GM19035 (cell line): ENCODE measurements at regions not wholly inside any gene's neighbourhood (a gene's known extent, or its start where the extent isn't known, plus 50 kb on each side); places are given as distances from the start of the nearest gene placed in this dataset.
A peak's percentile ranks its signal among the peaks of the same experiment; 100 is the strongest.

Experiments
- ATAC-seq: cut with Tn5 transposase; IDR thresholded peaks from one replicate; pipeline ENCODE4 v1.9.1; 2021; ENCODE audit not compliant: unreplicated experiment

GRCh38 chr2:161096336-161096735 is 63.9 kb upstream of the TANK start:
- no peak for ATAC-seq

- ATAC-seq: no peak
These were observed 63.1 kb upstream of the TANK start for GRCh38 chr2:161097157-161097556.

GRCh38 chr2:161100211-161100895 is 59.9 kb upstream of the TANK start:
- ATAC-seq: no peak

DNA sequence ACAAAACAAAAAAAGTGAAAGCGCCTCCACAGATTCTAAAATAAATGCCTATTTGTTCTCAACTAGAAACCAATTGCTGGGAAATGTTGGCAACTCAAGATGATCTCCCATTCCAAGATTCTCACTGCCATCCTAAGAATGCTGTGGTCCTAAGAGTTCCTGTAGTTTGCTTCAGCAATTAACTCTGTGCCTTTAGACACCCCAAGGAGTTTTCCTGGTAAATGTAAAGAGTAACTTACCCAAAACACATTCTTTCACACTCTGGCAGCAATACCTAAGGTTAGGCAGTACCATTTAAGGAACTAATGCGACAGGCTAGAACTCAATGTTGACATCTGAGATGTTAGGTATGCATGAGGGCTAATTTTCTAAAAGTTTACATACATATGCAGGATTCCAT is 58.8 kb upstream of the TANK start:
- no peak for ATAC-seq

DNA sequence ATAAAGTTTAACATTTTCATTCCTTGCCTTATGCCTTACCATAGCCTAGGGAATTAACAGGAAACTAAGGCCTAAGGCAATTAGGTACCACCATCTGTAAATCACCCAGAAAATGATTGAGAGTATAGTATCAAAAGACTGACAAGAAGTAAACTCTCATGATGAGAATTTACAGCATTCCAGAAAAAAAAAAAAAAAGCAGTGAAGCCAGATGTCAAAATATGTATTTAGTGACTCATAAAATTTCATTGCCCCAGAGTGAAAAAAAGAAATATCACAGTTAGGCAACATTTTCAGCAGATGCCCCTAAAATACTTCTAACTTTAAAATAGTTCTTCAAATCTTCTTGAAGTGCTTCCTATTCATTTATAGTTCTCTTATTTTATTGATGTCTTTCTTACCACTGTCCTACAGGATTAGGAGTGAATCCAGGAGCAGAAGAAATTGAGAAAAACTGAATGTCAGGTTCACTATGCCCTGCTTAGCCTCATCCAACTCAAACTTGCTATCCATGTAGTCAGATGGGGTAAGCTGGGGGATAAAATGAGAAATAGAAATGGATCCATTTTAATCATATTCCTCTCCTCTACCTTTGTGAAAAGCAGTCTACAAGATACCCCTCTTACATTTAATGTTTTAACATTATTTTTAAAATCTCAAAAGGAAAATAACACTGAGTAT is 57.3 kb upstream of the TANK start:
- no peak for ATAC-seq

DNA sequence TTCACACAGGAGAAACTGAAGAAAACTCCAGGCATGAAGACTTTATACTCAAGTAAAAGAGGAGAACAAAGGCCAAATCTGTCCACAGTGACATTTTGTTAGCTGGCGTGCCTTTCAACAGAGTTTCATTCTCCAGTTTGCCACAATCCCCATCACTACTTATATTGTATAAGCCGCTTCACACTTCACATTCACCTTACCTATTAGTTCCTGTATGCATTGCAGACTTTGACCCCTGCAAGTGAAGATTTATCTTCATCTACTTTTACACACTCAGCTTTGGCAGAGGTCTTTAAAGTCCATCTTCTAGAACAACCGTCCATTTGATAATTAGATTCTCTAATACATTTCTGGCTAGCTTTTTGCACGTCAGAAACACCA is 56.8 kb upstream of the TANK start:
- no peak for ATAC-seq

- peak; percentile 94 for ATAC-seq
These were observed 56.1 kb upstream of the TANK start for GRCh38 chr2:161104054-161104553.

- no peak for ATAC-seq
These were observed 53.0 kb upstream of the TANK start for GRCh38 chr2:161107265-161107664.
